ENCODE measurements at regions not wholly inside any gene's neighbourhood (a gene's known extent, or its start where the extent isn't known, plus 50 kb on each side); places are given as distances from the start of the nearest gene placed in this dataset.
"Not testable (repeated sequence)": the region's sequence is repeated elsewhere in the genome, so short reads cannot be mapped to it uniquely, and the experiment has no call there.

DNA sequence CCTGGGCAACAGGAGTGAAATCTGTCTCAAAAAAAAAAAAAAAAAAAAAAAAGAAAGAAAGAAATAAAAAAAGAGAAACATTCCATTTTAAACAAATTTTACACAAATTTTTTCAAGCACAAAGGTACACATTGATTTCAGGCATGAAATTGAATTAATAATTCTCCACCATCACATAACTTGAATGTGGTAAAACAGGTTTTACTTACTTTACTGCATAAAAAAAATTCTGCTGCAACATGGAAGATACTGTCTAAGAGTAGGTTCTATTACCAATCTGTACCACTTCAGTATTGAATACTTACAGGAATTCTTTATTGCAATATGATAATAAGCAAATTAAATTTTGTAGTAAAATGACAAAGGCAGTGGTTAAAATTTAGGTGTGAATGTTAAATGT lies 271.6 kb upstream of the ARSJ start:
- no peaks in the 10 kb centered on the region for H3K4me1 ChIP-seq
- no peaks in the 10 kb centered on the region for H3K36me3 ChIP-seq
- H3K4me3 ChIP-seq: no peak overlapping the region
- peaks cover 0 to 7% (median 0%) of the 10 kb centered on the region in 3 donors for H3K9me3 ChIP-seq
- TF ChIP-seq, protein P1, sequence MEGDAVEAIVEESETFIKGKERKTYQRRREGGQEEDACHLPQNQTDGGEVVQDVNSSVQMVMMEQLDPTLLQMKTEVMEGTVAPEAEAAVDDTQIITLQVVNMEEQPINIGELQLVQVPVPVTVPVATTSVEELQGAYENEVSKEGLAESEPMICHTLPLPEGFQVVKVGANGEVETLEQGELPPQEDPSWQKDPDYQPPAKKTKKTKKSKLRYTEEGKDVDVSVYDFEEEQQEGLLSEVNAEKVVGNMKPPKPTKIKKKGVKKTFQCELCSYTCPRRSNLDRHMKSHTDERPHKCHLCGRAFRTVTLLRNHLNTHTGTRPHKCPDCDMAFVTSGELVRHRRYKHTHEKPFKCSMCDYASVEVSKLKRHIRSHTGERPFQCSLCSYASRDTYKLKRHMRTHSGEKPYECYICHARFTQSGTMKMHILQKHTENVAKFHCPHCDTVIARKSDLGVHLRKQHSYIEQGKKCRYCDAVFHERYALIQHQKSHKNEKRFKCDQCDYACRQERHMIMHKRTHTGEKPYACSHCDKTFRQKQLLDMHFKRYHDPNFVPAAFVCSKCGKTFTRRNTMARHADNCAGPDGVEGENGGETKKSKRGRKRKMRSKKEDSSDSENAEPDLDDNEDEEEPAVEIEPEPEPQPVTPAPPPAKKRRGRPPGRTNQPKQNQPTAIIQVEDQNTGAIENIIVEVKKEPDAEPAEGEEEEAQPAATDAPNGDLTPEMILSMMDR (IDR thresholded peaks at IDR 0.05): no peak
- no peak for TF ChIP-seq POLR2A (IDR thresholded peaks at IDR 0.05)
- DNase-seq: no peak
- intact Hi-C loops (cut with DNase I): no loop called here
- H3K27ac ChIP-seq: no peak overlapping the region
- no peaks in the 10 kb centered on the region for H3K27me3 ChIP-seq

DNA sequence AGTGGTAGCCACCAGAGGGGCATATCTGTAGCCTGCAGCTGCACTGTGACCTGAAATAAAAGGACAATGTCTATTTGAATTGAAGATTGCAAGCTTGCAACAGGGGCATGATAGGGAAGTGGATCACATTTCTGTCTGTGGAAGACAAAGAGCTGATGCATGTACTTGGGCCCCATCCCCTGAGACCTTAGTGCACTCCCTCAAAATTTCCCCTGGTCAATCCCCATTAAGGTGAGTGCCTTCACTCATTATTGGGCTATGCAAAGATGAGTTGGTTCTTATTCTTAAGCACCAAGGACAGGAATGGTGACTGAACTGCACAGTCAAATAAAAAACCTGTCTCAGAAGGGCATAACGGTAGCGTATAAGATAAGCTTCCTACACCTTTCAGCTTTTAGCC lies 273.1 kb upstream of the ARSJ start:
- no peak for DNase-seq
- H3K27me3 ChIP-seq: no peaks in the 10 kb centered on the region
- H3K36me3 ChIP-seq: no peaks in the 10 kb centered on the region
- H3K4me3 ChIP-seq: no peak overlapping the region
- TF ChIP-seq, protein P1 (IDR thresholded peaks at IDR 0.05): no peak
- TF ChIP-seq POLR2A (IDR thresholded peaks at IDR 0.05): no peak
- intact Hi-C loops (cut with DNase I): no loop called here
- 94 to 95% methylated on average over 2 of the region's 2 CpGs for WGBS, 2 donors
- no peak overlapping the region for H3K27ac ChIP-seq
- no peaks in the 10 kb centered on the region for H3K4me1 ChIP-seq
- H3K9me3 ChIP-seq: peaks cover 0 to 7% (median 0%) of the 10 kb centered on the region in 3 donors

DNA sequence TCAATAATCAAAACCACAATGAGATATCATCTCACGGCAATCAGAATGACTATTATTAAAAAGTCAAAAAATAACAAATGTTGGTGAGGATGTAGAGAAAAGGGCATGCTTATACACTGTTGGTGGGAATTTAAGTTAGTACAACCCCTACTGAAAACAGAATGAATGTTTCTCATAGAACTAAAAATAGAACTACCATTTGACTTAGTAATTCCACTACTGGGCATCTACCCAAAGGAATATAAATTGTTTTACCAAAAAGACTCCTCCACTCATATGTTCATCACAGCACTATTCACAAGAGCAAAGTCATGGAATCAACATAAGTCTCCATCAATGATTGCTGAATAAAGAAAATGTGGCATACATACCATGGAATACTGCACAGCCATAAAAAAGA lies 278.1 kb upstream of the ARSJ start:
- no peak for DNase-seq
- WGBS, 2 donors: 0% methylated on average over 1 of the region's 1 CpG; no CpG with 5 or more reads in 1 of the 2 donors
- Histone ChIP-seq H3K27me3 (no peaks in the 10 kb centered on the region), H3K9me3 (peaks cover 0 to 7% (median 0%) of the 10 kb centered on the region in 3 donors), H3K4me3 (no peak overlapping the region), H3K36me3 (no peaks in the 10 kb centered on the region), H3K4me1 (no peaks in the 10 kb centered on the region), H3K27ac (no peak overlapping the region)
- intact Hi-C loops (cut with DNase I): no loop called here
- TF ChIP-seq, protein P1 (IDR thresholded peaks at IDR 0.05): no peak
- no peak for TF ChIP-seq POLR2A (IDR thresholded peaks at IDR 0.05)

DNA sequence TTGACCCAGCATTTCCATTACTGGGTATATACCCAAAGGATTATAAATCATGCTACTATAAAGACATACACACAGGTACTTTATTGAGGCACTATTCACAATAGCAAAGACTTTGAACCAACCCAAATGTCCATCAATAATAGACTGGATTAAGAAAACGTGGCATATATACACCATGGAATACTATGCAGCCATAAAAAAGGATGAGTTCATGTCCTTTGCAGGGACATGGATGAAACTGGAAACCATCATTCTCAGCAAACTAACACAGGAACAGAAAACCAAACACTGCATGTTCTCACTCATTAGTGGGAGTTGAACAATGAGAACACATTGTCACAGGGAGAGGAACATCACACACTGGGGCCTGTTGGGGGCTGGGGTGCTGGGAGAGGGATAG lies 283.0 kb upstream of the ARSJ start:
- DNase-seq; H3K4me3 ChIP-seq; H3K36me3 ChIP-seq; intact Hi-C loops (cut with DNase I); H3K9me3 ChIP-seq; H3K27ac ChIP-seq; H3K27me3 ChIP-seq: not testable (repeated sequence)
- WGBS, 2 donors: 67% methylated on average over 1 of the region's 1 CpG; no CpG with 5 or more reads in 1 of the 2 donors
- H3K4me1 ChIP-seq: peaks cover 0 to 27% (median 4%) of the 10 kb centered on the region in 3 donors

DNA sequence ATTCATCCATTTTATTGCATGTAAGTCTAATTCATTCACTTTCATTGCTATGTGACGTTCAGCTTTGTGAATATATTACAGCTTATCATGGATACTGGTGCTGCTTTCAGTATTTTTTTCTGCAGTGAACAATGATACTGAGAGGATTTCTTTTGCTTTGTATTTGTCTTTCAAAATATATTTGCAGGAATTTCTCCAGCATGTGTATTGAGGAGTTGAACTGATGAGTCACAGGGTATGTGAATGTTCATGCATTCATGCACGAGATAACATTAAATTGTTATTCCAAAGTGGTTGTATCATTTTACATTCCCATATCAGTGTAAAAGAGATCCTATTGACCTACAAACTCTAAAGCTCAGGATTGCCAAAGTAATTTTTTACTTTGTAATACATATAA lies 283.8 kb upstream of the ARSJ start:
- WGBS, 2 donors: 35 to 41% methylated on average over 2 of the region's 2 CpGs
- no peak for TF ChIP-seq POLR2A (IDR thresholded peaks at IDR 0.05)
- TF ChIP-seq, protein P1 (IDR thresholded peaks at IDR 0.05): no peak
- no peaks in the 10 kb centered on the region for H3K27me3 ChIP-seq

DNA sequence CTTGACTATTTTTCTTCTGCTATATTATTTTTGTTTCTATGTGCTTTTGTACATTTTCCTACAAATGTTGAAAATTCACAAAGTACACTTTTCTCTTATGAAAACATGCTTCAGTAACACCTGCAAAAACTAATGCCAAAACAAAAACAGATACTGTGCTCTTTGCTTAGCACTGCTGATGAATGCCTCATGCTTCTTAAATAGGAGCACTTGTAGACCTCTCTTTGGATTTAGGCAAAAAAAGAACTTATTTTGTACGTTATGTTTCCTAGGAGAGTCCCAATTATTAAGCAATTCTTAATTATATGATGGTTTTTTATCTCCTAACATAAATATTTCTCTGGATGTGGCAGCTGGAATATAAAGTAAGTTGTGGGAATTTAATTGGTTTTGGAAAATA lies 285.0 kb upstream of the ARSJ start:
- peaks cover 0 to 27% (median 4%) of the 10 kb centered on the region in 3 donors for H3K4me1 ChIP-seq
- no peak overlapping the region for H3K4me3 ChIP-seq
- no peaks in the 10 kb centered on the region for H3K27me3 ChIP-seq
- H3K36me3 ChIP-seq: no peaks in the 10 kb centered on the region
- intact Hi-C loops (cut with DNase I): no loop called here
- WGBS, 2 donors: 18 to 33% methylated on average over 1 of the region's 1 CpG
- DNase-seq: no peak
- TF ChIP-seq, protein P1 (IDR thresholded peaks at IDR 0.05): no peak
- TF ChIP-seq POLR2A (IDR thresholded peaks at IDR 0.05): no peak
- H3K27ac ChIP-seq: peak overlapping the region in 3 of 4 donors; percentile 27 to 78 (median 52)
- H3K9me3 ChIP-seq: no peaks in the 10 kb centered on the region

More for the DNA sequence above, 283.8 kb upstream of the ARSJ start:
- Histone ChIP-seq H3K9me3 (no peaks in the 10 kb centered on the region), H3K36me3 (no peaks in the 10 kb centered on the region), H3K4me1 (peaks cover 0 to 27% (median 4%) of the 10 kb centered on the region in 3 donors), H3K4me3 (no peak overlapping the region), H3K27ac (no peak overlapping the region)
- intact Hi-C loops (cut with DNase I): no loop called here
- no peak for DNase-seq

Data from esophagus squamous epithelium (tissue), 5 donors.